Effector memory CD4-positive, alpha-beta T cell (primary cell): ENCODE measurements at regions not wholly inside any gene's neighbourhood (a gene's known extent, or its start where the extent isn't known, plus 50 kb on each side); places are given as distances from the start of the nearest gene placed in this dataset.
"Not testable (repeated sequence)": the region's sequence is repeated elsewhere in the genome, so short reads cannot be mapped to it uniquely, and the experiment has no call there.

Experiments used
- DNase-seq, 3 donors: peaks; one replicate each; pipeline ENCODE4 v3.0.0-alpha.2; 2020
- H3K27ac ChIP-seq: 2 replicates; pipeline ENCODE4 v1.7.0; 2013; ENCODE audit warnings: mild to moderate bottlenecking, low read length, moderate library complexity; ENCODE audit not compliant: insufficient read depth, poor library complexity, severe bottlenecking
- H3K27me3 ChIP-seq: replicated peaks from 2 replicates; pipeline ENCODE4 v1.7.0; 2013; ENCODE audit warnings: mild to moderate bottlenecking, low read length; ENCODE audit not compliant: insufficient read depth, control insufficient read depth, poor library complexity, severe bottlenecking
- H3K36me3 ChIP-seq: 2 replicates; pipeline ENCODE4 v1.7.0; 2013; ENCODE audit warnings: mild to moderate bottlenecking, low read length, moderate library complexity; ENCODE audit not compliant: control insufficient read depth, insufficient read depth
- H3K4me1 ChIP-seq: 2 replicates; pipeline ENCODE4 v1.7.0; 2013; ENCODE audit warnings: low read length, mild to moderate bottlenecking; ENCODE audit not compliant: control insufficient read depth, insufficient read depth, poor library complexity, severe bottlenecking
- H3K4me3 ChIP-seq: 2 replicates; pipeline ENCODE4 v1.7.0; 2013; ENCODE audit warnings: low read length, low read depth, mild to moderate bottlenecking; ENCODE audit not compliant: insufficient read depth, poor library complexity, severe bottlenecking
- H3K9me3 ChIP-seq: 2 replicates; pipeline ENCODE4 v1.7.0; 2013; ENCODE audit warnings: mild to moderate bottlenecking, low read length, moderate library complexity; ENCODE audit not compliant: control insufficient read depth

- DNase-seq = no peak
- Histone ChIP-seq H3K27me3 (no peaks in the 10 kb centered on the region), H3K4me3 (no peak overlapping the region), H3K36me3 (no peaks in the 10 kb centered on the region), H3K27ac (no peak overlapping the region), H3K4me1 (no peaks in the 10 kb centered on the region), H3K9me3 (no peaks in the 10 kb centered on the region)
Observed at GRCh38 chr18:67455890-67456501, 60.5 kb downstream of the DSEL start.

DNA sequence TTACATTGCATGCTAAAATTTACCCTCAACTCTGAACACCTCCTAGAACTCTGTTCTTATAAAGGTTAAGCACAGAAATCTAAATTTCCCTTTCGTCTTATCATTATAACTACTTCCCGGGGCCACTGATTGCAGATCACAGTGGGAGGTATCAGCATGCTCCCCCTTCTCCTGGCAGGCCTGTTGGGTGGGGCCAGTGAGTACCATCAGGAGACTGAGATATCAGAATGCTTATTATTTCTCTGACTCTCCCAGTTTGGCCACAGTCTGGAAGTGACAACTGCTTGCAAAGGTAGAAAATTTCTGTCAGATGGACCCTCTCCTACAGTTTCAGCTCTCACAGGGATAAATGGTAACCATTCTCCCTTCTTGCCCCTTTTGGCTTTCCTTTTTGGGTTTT lies 62.6 kb downstream of the DSEL start:
- Histone ChIP-seq H3K27me3 (no peaks in the 10 kb centered on the region), H3K27ac (no peak overlapping the region), H3K9me3 (no peaks in the 10 kb centered on the region), H3K4me3 (no peak overlapping the region), H3K4me1 (no peaks in the 10 kb centered on the region), H3K36me3 (no peaks in the 10 kb centered on the region)
- no peak for DNase-seq

DNA sequence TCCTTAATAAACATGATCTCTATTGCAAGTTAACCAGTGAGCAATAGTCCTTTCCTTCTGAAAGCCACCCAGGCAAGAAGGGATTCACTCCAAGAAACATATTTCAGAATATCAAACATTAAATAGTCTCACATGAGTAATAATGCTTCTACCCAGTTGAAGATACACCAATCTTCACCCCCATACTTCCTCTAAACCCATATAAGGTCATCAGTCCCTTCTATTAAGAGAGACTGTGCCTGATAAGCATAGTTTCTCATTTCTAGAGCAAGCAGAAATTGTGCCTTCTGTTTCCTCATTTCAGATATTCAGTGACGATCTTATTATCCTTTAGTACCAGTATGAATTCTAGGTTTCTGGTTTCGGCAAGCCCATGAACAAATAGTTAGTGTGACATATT lies 64.6 kb downstream of the DSEL start:
- no peak for DNase-seq
- Histone ChIP-seq H3K36me3 (no peaks in the 10 kb centered on the region), H3K27ac (no peak overlapping the region), H3K4me1 (no peaks in the 10 kb centered on the region), H3K27me3 (no peaks in the 10 kb centered on the region), H3K4me3 (no peak overlapping the region), H3K9me3 (no peaks in the 10 kb centered on the region)

DNA sequence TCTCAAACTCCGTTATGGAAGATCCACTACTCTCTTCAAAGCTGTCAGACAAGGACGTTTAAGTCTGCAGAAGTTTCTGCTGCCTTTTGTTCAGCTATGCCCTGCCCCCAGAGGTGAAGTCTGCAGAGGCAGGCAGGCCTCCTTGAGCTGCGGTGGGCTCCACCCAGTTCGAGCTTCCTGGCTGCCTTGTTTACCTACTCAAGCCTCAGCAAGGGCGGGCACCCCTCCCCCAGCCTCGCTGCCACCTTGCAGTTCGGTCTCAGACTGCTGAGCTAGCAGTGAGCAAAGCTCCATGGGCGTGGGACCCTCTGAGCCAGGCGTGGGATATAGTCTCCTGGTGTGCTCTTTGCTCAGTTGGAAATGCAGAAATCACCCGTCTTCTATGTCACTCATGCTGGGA lies 65.4 kb downstream of the DSEL start:
- H3K36me3 ChIP-seq, DNase-seq, H3K4me1 ChIP-seq, H3K9me3 ChIP-seq, H3K27ac ChIP-seq, H3K27me3 ChIP-seq, H3K4me3 ChIP-seq: not testable (repeated sequence)

- no peaks in the 10 kb centered on the region for H3K27me3 ChIP-seq
- no peak for DNase-seq
- no peak overlapping the region for H3K27ac ChIP-seq
- no peaks in the 10 kb centered on the region for H3K36me3 ChIP-seq
- H3K9me3 ChIP-seq = no peaks in the 10 kb centered on the region
- no peaks in the 10 kb centered on the region for H3K4me1 ChIP-seq
- no peak overlapping the region for H3K4me3 ChIP-seq
Observed at GRCh38 chr18:67433971-67434370, 82.5 kb downstream of the DSEL start.

- no peaks in the 10 kb centered on the region for H3K36me3 ChIP-seq
- H3K4me3 ChIP-seq = no peak overlapping the region
- no peak overlapping the region for H3K27ac ChIP-seq
- H3K9me3 ChIP-seq = no peaks in the 10 kb centered on the region
- no peak for DNase-seq
- H3K27me3 ChIP-seq = no peaks in the 10 kb centered on the region
- H3K4me1 ChIP-seq = no peaks in the 10 kb centered on the region
Observed at GRCh38 chr18:67432806-67433205, 83.7 kb downstream of the DSEL start.

- Histone ChIP-seq H3K4me3 (no peak overlapping the region), H3K36me3 (no peaks in the 10 kb centered on the region), H3K27ac (no peak overlapping the region), H3K27me3 (no peaks in the 10 kb centered on the region), H3K9me3 (no peaks in the 10 kb centered on the region), H3K4me1 (no peaks in the 10 kb centered on the region)
- no peak for DNase-seq
Observed at GRCh38 chr18:67428805-67429204, 87.7 kb downstream of the DSEL start.

- no peak overlapping the region for H3K4me3 ChIP-seq
- H3K27me3 ChIP-seq = no peaks in the 10 kb centered on the region
- no peak overlapping the region for H3K27ac ChIP-seq
Observed at GRCh38 chr18:67428158-67428557, 88.4 kb downstream of the DSEL start.

GRCh38 chr18:67426486-67426885 lies 90.0 kb downstream of the DSEL start:
- no peaks in the 10 kb centered on the region for H3K36me3 ChIP-seq

More at GRCh38 chr18:67428158-67428557, 88.4 kb downstream of the DSEL start:
- H3K9me3 ChIP-seq = no peaks in the 10 kb centered on the region
- no peaks in the 10 kb centered on the region for H3K36me3 ChIP-seq
- no peaks in the 10 kb centered on the region for H3K4me1 ChIP-seq
- DNase-seq = no peak

GRCh38 chr18:67425672-67426071 lies 90.8 kb downstream of the DSEL start:
- DNase-seq = no peak

More at GRCh38 chr18:67426486-67426885, 90.0 kb downstream of the DSEL start:
- DNase-seq = no peak
- H3K27ac ChIP-seq = no peak overlapping the region
- no peaks in the 10 kb centered on the region for H3K9me3 ChIP-seq
- H3K4me1 ChIP-seq = no peaks in the 10 kb centered on the region
- no peak overlapping the region for H3K4me3 ChIP-seq
- no peaks in the 10 kb centered on the region for H3K27me3 ChIP-seq

More at GRCh38 chr18:67425672-67426071, 90.8 kb downstream of the DSEL start:
- Histone ChIP-seq H3K9me3 (no peaks in the 10 kb centered on the region), H3K36me3 (no peaks in the 10 kb centered on the region), H3K27me3 (no peaks in the 10 kb centered on the region), H3K27ac (no peak overlapping the region), H3K4me3 (no peak overlapping the region), H3K4me1 (no peaks in the 10 kb centered on the region)
